IgD-negative memory B cell (primary cell): ENCODE measurements at regions not wholly inside any gene's neighbourhood (a gene's known extent, or its start where the extent isn't known, plus 50 kb on each side); places are given as distances from the start of the nearest gene placed in this dataset.
A peak's percentile ranks its signal among the peaks of the same experiment; 100 is the strongest.
"Not testable (repeated sequence)": the region's sequence is repeated elsewhere in the genome, so short reads cannot be mapped to it uniquely, and the experiment has no call there.

Source experiments
- H3K27ac Mint-ChIP-seq, 3 donors: one replicate each; pipeline ENCODE4 v1.8.0; 2020 to 2022; ENCODE audit warnings: mild to moderate bottlenecking in 3 of 3, mixed read lengths in 3 of 3, moderate library complexity in 1 of 3
- H3K27me3 Mint-ChIP-seq: one replicate; pipeline ENCODE4 v1.8.0; 2021; ENCODE audit warnings: mixed read lengths
- H3K36me3 Mint-ChIP-seq: one replicate; pipeline ENCODE4 v1.8.0; 2020; ENCODE audit warnings: mild to moderate bottlenecking, mixed read lengths
- H3K4me1 Mint-ChIP-seq, 3 donors: one replicate each; pipeline ENCODE4 v1.8.0; 2020 to 2022; ENCODE audit warnings: mixed read lengths in 3 of 3, mild to moderate bottlenecking in 1 of 3
- H3K4me3 Mint-ChIP-seq, 4 donors: one replicate each; pipeline ENCODE4 v1.8.0; 2020 to 2022; ENCODE audit warnings: mild to moderate bottlenecking in 4 of 4, mixed read lengths in 4 of 4, moderate library complexity in 3 of 4
- H3K9me3 Mint-ChIP-seq, 3 donors: one replicate each; pipeline ENCODE4 v1.8.0; 2020 to 2021; ENCODE audit warnings: mixed read lengths in 3 of 3, mild to moderate bottlenecking in 1 of 3

DNA sequence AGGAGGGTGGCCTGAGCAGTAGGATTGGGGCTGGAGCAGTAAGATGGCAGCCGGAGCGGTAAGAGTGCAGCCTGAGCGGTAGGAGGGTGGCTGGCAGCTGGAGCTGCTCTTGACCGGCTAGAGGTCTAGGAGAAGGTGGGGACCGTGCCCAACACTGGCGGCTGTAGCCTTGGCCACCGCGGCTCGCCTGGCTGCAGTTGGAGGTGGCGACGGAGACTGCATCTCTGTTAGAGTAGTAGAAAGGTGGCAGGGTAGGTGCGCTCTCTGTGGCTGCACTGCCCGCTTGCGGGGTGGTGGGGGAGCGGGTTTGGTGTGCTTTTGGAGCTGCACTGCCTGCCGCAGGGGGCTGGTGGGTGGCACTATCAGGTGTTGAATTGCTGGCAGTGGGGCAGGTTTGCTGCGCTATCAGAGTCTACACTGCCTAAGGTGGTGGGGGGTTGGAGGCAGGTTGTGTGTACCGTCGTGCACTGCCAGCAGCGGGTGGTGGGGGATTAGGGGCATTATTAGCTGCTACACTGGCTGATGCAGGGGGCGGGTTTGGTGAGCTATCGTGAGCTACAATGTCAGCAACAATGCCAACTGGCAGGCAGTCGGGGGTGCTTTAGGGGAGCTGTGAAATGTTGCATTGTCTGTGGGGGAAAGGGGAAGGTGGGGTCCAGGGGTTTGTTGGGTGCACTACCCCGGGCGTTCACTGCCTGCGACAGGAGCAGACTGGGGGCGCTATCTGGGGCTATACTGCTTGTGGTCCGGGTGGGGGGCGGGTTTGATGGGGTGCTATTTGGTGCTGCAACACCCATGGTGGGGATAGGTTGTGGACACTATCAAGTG lies 4461.3 kb upstream of the OR11H1 start:
- no peaks in the 10 kb centered on the region for H3K27me3 Mint-ChIP-seq
- H3K36me3 Mint-ChIP-seq, result no peaks in the 10 kb centered on the region
- peak overlapping the region in 2 of 4 donors; percentile 34 to 58 for H3K4me3 Mint-ChIP-seq
- H3K9me3 Mint-ChIP-seq, result peaks cover 12 to 29% (median 28%) of the 10 kb centered on the region in 3 donors
- H3K27ac Mint-ChIP-seq, result peak overlapping the region in 1 of 3 donors; percentile 38
- no peaks in the 10 kb centered on the region for H3K4me1 Mint-ChIP-seq

DNA sequence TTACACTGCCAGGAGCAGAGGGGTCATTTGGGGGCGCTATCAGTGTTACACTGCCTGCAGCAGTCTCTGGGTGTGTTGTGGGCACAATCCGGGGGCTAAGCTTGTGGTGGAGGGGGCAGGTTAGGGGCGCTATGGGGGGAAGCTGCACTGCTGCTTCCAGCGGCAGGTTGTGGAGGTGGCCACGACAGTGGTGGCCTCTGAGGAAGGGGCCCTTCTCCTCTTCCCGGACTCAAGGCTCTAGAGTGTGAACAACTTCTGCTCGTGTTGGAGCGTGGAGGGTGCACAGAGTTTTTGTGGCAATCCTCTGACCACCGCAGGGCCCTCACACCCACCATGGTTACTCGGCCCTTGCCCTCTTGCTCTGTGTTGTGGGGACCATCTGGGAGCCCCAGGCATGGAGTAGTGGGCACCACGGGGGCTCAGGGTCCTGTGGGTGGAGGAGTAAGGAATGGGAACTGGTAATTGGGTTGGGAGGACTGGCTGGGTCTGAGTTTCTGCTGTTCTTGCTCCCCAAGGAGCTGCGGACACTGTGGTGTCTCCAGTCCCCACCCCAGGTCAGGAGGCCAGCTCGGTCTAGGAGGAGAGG lies 4460.6 kb upstream of the OR11H1 start:
- not testable (repeated sequence) for H3K27ac Mint-ChIP-seq, H3K4me1 Mint-ChIP-seq, H3K27me3 Mint-ChIP-seq, H3K36me3 Mint-ChIP-seq
- H3K4me3 Mint-ChIP-seq, result peak overlapping the region in 1 of 4 donors; percentile 58
- peaks cover 11 to 29% (median 28%) of the 10 kb centered on the region in 3 donors for H3K9me3 Mint-ChIP-seq

DNA sequence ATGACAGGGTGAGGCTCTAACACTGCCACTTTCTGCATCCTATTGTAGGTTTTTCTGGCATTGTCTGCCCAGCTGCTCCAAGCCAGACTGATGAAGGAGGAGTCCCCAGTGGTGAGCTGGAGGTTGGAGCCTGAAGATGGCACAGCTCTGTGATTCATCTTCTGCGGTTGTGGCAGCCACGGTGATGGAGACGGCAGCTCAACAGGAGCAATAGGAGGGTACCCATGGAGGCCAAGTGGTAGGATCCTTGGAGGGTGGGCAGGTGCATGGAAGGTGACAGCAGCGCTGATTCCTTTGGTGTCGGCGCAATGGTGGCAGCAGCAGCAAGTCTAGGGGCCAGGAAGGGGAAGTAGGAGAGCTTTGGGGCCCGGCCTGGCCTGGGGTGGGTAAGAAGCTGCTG lies 4460.1 kb upstream of the OR11H1 start:
- not testable (repeated sequence) for H3K36me3 Mint-ChIP-seq, H3K27ac Mint-ChIP-seq, H3K4me3 Mint-ChIP-seq, H3K27me3 Mint-ChIP-seq, H3K4me1 Mint-ChIP-seq
- peaks cover 11 to 29% (median 27%) of the 10 kb centered on the region in 3 donors for H3K9me3 Mint-ChIP-seq

DNA sequence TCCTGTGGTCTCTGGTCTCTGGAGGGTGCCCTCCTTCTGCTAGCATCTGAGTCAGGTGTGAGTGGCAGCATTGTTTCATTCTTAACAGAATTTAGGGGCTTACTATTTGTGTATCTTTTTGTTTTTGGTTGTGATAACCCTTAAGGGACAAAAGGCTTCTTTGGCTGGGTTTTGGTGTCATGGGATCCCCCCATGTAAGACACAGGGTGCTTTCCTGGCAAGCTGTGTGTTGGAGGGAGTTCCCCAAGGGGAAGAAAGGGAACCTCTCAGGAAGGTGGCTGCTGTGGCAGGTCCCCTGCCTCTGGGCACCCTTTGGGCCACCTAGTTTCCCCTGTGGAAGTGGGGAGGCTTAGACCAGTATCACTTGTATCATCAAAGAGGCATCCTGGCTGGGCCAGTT lies 4459.6 kb upstream of the OR11H1 start:
- H3K27me3 Mint-ChIP-seq, H3K4me1 Mint-ChIP-seq, H3K36me3 Mint-ChIP-seq, H3K27ac Mint-ChIP-seq, H3K4me3 Mint-ChIP-seq: not testable (repeated sequence)
- peaks cover 11 to 25% (median 24%) of the 10 kb centered on the region in 3 donors for H3K9me3 Mint-ChIP-seq
